GF-D8 (cell line): ENCODE measurements at regions not wholly inside any gene's neighbourhood (a gene's known extent, or its start where the extent isn't known, plus 50 kb on each side); places are given as distances from the start of the nearest gene placed in this dataset.

Experiments
- DNase-seq: peaks from one replicate; lab custom pipeline; 2025; lab: John Stamatoyannopoulos, UW

DNA sequence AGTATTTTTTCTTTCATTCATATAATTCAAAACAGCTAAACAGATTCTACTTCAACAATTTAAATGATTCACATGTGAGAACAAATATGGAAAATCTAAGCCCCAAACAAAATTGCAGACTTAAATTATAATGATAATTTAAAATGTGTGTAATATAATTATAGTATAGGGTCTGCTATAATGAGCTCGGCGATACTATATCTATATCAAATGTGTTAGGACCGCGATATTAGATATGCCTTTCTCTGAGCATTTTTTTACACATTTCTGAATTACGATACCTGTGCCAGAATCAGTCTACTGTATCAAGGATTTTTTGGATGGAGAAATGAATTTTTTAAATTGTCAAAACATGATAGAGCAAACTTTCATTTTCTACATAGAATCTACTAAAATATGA, 808.8 kb upstream of the POU3F3 start:
- no peak for DNase-seq

DNA sequence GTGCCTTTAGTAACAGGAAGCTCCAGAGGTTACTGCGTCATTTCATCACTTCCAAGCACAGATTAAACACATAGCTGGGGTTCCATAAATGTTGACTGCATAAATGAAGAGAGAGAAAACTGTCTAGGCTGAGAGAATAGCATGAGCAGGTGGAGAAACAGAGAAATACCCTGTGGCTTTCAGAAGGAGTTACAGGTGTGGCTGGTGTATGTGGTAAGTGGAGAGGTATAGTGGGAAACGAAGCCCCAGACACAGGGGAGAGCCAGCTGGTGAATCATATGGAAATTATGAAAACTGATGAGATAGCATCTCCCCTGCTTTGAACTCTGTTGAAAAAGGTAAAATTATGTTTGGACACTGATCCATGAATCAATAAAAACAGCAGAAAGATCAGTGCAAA, 807.4 kb upstream of the POU3F3 start:
- DNase-seq, result no peak

DNA sequence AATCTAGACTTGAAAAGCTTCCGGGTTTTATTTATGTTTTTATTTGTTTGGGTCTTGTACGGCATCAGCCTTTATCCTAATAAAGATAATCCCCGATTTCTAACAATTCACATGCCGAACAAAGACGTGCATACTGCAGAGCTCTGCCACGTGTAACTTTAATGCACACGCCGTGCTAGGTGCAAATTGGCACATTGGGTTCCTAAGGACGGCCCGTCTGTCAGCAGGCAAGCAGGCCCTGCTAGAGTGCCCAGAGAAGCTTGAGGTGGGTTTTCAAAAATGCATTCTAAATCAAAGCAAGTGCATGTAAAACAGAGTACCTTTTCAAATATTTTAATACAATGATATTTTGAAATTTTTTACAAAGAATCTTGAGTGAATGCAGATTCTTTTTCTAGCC, 806.4 kb upstream of the POU3F3 start:
- no peak for DNase-seq

DNA sequence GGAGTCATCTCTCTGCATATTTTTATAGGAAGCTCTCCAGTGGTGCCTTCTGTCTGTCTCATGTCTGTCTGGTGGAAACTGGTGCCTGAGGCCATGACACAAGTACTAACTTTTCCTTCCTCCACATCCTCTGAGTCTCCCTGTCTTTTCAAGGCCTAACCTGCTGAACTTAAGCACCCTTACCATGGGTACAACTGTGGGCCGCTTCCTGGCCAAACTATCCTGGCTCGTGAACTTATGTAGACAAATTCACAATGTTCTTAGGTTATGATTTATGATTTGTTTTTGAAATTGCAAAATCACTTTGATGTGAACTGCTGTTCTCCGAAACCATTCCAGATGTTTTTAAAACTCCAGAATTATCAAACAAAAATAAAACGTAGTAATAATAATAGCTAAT, 804.5 kb upstream of the POU3F3 start:
- no peak for DNase-seq

DNA sequence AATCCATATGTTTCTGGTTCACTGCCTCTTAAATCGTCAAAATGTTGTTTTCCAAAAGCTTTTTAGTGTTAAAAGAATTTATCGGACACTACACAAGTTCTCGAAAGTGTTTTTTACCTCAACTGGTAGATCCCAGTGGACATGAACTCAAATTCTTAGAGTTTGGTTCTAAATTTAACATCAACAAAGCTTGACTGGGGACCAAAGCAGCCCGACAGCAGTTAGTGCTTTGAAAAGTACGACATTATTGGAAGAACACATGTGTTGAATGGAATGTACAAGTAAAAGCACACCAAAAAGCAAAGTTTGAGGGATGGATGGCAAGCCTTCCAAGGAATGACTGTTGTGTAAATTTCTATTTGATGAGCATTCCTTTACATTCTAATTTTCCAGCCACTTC, 803.9 kb upstream of the POU3F3 start:
- no peak for DNase-seq

DNA sequence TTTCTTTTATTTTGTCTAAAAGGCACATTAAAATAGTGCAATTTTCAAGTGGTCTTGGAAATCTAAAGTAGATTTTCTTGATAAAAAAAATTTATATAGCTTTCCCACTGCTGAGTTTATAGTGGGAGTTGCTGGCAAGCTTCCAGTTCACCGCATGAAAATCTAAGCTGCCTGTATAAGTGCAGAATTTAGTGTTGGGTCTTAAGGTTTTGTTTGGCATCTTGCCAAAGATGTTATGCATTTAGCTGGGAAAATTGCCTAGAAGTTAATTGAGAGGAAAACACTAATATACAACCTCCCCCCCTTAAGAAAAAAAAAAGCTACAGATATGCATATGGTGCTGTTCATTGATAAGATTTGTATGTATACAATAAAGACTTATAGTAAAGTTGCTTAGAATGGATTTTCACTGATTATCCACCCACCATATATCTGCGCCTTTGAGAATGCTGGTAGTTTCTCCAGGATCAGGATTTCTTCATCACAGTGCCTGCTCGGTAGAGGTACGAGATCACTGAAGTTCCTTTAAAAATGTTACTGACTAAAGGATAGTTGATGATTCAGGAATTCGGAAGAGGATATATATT, 803.2 kb upstream of the POU3F3 start:
- DNase-seq, result no peak

DNA sequence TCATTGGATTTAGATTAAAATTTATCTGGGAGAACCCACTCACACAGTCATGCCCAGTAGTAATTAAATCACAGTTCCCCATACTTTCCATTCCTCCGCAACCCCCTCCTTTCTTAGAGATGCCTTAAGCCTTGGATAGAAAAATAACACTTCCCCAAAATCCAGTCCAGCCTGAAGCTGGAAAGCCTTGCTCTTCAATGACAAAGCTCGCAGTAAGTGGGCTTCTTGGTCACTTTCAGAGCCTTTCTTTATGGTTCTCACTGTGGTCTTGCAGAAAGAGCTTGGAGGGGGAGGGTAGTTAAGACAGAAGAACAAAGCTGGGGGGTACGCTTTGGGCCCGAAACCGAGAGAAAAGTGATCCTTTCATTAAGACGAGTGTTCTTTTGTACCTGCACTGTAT, 802.1 kb upstream of the POU3F3 start:
- DNase-seq, result no peak

DNA sequence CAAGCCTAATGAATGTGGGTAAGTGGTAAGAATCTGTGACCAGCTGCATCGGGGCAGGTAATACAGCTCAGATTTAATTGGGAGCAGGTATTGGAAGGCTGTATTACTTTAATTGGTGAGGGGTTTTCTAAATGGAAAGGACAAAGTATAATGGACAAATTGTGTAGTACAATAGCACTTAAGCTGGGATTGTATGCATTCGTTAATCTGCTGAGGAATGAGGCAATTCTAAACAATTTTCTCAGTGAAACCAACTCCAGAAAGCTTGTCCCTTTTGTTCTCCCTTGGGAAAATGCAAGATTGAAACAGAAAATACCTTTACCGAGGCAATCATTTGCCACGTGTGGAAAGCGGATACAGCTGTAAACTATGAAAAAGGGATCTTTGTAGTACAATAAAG, 801.6 kb upstream of the POU3F3 start:
- DNase-seq, result no peak

DNA sequence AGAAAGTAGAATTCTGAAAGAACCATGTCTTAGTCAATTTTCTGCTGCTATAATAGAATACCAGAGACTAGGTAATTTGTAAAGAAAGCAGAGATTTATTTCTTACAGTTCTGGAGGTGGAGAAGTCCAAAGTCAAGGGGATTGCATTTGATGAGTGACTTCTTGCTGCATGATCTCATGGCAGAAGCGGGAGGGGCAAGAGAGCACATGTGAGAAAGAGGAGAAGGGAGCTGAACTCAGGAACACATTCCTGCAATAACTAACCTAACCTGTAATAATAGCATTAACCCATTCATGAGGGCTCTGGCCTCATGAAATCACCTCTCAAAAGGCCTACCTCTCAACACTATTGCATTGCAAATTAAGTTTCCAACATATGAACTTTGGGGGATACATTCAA, 797.5 kb upstream of the POU3F3 start:
- no peak for DNase-seq

DNA sequence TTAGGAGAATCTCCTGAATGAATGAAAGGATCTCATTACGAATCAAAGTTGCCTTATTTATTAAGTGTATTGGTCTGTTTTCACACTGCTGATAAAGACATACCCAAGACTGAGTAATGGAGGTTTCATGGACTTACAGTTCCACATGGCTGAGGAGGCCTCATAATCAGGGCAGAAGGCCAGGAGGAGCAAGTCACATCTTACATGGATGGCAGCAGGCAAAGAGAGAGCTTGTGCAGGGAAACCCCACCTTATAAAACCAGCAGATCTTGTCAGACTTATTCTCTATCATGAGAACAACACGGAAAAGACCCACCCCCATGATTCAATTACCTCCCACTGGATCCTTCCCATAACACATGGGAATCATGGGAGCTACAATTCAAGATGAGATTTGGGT, 785.2 kb upstream of the POU3F3 start:
- no peak for DNase-seq

DNA sequence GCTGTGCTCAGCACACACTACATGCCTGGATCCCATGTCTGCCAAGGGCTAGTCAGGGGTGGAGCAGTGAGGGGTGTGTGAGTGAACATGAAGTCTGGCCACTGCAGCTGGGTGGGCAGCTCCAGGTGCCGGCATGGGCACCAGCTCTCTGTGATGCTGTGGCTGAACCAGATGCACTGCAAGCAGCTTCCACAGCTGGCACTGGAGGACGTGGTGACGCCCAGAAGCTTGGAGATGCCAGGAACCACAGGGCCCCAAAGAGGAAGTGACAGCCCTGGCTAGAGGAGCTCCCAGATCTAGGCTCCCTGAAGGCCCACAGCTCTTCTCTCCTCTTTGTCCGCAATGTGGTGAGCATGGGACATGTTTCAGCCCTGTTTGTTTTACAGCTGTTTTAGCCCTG, 776.3 kb upstream of the POU3F3 start:
- DNase-seq, result no peak

DNA sequence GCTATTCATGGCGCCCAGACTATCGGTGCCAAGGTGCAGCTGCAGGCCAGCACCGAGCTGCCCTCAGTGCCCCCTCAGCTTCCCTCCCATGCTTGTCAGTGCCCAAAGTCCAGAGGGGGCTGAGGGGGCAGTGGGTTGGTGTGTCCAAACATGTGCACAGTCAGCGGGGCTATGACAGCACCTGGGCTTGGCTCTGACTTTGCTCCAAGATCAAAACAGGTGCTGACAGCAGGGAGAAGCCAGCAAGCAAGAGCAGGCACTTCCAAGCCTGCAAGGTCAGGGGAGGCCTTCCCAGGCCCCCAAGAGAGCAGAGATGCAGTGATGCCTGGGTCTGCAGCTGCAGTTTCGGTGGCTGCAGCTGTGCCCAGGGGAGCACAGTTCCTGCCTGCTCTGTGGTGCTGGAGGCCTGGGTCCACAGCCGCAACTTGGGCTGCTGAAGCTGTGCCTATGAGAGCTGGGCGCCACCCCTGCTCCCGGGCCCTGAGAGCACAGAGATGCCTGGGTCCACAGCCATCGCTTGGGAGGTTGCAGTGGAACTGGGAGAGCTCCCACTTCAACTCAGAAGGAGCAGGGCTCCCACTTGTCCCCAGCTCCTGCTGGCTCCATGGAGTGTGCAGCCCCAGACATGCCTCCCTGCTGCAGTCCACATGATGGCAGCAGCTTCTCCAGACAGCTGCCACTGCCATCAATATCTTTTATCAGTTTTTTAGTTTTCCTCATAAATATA, 775.3 kb upstream of the POU3F3 start:
- DNase-seq, result no peak

DNA sequence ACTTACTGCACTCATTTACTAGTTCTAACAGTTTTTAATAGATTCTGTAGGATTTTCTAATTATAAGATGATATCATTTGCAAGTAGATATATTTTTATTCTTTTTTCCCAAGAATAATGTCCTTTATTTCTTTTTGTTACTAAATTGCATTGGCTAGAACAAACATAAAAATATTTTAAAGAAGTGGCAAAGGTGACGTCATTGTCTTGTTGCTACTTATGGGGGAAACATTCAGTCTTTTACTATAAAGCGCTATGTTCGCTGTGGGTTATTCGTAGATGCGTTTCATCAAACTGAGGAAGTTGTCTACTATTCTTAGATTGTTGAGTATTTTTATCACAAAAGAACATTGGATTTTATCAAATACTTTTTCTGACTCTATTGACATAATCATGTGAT, 765.2 kb upstream of the POU3F3 start:
- DNase-seq, result no peak

DNA sequence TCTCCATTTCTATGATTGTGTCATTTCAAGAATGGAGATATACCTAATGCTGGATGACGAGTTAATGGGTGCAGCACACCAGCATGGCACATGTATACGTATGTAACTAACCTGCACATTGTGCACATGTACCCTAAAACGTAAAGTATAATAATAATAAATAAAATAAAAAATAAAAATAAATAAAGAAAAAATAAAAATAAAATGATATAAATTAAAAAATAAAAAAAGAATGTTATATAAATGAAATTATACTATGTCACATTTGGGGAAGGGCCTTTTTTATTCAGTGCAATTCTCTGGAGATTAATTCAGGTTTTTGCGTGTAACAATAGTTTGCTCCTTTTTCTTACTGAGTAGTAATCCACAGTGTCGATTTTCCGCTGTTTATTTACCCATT, 763.5 kb upstream of the POU3F3 start:
- no peak for DNase-seq

DNA sequence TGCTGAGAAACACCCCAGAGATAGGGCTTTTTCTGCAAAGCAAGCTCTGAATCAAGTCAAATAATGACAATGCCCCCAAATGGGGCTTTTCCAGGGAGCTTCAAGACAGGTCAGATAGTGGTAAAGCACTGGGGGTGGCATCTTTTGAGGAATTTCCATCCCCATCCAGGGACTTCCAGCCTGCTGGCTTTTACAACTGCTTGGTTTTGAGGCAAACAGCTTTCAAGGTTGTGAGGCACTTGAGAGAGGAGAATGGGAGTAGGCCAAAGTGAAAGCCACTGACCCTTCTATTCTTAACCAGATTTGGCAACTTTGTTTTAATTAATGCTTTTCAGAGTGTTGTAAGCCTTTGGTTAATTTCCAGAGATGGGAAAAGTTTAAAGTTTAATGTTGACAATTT, 762.0 kb upstream of the POU3F3 start:
- DNase-seq, result no peak

DNA sequence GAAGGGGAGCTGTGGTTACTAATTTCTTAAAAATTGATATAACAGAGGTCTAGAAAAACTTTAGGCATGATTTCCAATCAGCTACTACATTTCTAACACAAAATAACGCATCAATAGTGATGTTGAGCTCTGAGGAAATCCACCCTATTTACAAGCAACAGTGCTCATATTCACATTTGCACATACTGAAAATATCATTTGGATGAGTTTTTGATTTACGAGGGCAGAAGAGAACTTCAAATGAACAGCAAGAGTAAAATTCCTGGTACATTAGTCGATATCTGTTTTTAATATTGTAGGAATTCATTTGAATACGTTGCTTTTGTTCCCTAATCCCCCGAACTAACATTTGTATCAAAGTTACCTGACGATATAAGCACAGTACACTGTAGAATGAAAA, 761.0 kb upstream of the POU3F3 start:
- no peak for DNase-seq

DNA sequence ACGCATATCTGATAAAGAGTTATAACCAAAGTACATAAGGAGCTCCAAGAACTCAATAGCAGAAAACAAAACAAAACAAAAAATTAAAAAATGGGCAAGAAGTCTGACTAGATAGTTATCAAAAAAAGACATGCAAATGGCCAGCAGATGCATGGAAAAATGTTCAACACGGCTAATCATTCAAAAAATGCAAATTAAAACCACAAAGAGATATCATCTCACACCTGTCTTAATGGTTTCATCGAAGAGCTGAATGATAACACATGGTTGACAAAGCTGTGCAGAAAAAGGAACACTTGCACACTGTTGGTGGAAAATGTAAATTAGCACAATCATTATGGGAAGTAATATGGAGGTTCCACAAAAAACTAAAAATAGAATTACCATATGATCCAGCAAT, 751.3 kb upstream of the POU3F3 start:
- DNase-seq, result no peak

DNA sequence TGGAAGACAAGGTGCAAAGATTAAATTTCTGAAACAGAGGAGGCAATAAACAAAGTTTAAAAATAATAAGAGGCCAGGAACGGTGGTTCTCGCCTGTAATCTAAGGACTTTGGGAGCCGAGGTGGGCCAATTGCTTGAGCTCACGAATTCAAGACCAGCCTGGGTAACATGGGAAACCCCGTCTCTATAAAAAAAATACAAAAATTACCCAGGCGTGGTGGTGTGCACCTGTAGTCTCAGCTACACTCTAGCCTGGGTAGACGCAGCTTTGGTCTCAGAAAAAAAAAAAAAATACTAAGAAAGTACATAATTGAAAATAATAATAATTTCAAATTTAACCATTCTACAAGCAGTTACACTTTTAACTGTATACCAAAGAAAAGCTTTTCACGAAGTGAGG, 744.6 kb upstream of the POU3F3 start:
- no peak for DNase-seq

DNA sequence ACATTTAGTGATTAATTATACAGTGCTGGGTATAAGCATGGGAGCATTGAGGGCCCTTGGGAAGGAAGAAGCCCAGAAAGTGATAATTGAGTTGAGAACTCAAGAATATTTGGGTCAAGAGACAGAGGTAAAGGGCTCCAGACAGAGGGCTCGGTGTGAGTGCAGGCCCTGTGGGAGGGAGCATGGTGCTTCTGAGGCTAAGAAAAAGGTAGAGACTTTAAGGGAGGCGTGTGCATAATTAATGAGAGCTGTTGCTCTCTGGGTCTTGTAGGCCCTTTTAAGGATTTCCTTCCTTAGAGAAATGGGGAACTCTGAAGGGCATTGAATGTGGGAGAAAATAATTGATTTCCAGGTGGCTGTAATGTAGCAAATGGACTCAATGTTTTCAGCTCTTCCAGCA, 735.0 kb upstream of the POU3F3 start:
- no peak for DNase-seq

DNA sequence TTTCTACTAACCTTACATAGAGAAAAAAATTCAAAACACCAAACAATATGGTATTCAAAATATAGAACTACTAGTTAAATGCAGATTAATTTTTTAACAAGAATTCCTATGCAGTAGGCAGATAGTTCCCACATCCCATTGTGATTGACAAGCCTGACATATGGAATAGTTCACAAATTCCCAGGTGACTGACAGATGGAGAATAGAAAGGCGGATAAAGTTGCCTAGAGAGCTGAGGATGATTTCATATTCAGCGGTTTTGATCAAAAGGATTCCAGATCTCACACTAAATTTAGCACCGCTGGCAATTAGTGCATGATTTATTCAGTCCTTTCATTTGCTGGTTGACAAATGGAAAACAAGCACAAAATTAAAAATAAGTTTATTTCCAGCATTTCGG, 733.7 kb upstream of the POU3F3 start:
- DNase-seq, result no peak

DNA sequence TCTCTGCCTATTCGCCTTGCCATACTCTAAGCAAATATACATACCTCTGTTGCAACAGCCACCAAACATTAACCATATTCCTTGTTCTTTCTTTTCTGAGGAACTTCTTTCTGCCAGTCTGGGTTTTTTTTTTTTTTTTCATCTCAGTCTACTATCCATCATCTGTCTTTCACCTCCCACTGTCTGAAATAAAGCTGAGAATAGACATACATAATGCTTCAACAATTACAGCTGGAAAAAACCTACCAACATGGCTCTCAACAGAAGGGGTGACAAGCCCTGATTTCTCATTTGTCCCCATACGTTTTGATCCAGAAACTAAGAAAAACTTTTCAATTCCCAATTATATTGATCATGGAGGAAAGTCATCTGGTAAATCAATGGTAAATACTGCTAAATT, 728.8 kb upstream of the POU3F3 start:
- no peak for DNase-seq

DNA sequence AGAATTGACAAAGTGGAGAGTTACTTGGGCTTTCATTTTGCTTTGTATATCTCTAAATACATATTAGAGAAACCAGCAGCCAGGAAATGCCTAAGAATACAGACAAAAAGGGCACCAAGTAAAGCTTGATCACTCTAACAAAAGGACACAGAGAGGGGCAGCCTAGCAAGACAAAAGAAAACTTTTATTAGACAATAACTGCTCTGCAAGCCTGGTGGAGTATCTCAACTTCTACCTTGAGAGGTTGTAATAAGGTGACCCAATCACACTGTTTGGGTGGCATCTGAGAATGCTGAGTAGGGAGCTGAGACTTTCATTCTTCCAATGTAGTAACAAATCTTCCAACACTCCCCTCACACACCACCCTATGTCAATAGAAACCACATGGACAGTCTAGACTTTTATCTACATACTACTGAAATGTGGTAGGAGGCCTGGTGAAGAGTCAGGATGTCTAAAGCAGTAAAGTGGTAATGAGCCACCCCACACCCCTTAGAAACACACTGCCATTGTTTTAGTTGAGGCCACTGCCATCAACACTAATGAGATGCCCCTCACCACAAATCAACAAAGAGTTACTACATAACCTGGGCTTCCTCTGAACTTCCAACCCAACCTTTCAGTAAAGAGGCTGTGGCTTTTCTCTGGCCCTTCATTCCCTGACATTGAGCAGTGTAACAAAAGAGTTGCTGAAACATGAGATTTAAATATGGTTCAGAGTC, 726.7 kb upstream of the POU3F3 start:
- no peak for DNase-seq

DNA sequence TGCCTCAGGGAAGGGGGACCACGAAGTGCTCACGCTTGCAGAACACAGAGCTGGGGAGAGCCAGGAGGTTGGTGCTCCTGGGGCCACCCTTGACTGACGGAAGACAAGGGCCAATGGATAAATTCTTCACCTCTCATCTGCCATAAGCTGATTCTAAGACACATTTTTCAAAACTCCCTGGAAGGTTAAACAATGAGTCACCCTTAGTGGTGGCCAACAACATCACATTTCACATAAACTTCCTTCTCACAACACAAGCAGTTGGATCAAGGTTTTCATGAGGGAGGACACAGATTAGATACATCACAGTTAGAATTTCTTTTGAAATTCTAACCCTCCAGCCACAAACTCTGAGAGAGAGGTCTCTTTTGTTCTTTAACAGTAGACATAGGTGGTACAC, 713.6 kb upstream of the POU3F3 start:
- DNase-seq, result no peak

DNA sequence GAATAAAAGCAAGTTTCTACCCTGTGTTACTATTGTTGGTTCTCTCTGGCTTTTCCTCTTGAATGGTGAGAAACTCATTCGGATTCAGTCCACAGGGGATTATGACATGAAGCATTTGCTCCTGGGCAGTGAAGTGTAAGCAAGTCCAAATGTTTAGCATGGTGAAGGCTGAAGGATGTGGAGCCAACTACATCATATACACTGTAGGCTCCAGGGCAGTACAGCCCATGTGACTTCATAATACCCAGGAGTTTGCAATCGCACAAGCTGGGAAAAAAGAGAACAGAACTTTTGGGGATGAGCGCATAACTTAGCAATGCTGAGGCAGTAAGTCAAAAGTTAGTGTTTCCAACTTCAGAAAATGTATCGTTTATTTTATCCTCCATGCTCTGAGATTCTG, 695.7 kb upstream of the POU3F3 start:
- DNase-seq, result no peak
